HG03521 (cell line): ENCODE measurements at regions not wholly inside any gene's neighbourhood (a gene's known extent, or its start where the extent isn't known, plus 50 kb on each side); places are given as distances from the start of the nearest gene placed in this dataset.
"Not testable (repeated sequence)": the region's sequence is repeated elsewhere in the genome, so short reads cannot be mapped to it uniquely, and the experiment has no call there.

Source experiments
- ATAC-seq: cut with Tn5 transposase; IDR thresholded peaks from one replicate; pipeline ENCODE4 v1.9.1; 2021; ENCODE audit warnings: mild to moderate bottlenecking, moderate library complexity; ENCODE audit not compliant: unreplicated experiment

DNA sequence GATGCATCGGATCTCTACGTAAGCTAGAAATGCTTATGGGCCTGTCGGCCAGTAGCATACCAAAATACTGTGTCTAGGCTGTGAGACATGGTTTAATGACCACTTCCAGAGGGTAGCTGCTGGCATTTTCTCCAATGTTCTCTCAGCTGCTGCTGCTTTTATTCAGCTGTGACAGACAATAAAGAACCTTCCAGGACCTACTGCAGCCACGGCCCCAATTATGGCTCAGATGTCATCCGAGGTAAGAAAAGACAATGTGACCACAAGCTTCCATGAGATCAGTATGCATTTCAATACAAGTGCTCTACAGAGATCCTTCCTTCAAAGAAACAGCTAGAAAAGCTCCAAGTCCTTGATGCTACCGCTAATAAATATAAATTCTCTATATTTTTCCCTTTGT lies 256.2 kb downstream of the SDHAF3 start:
- no peak for ATAC-seq

DNA sequence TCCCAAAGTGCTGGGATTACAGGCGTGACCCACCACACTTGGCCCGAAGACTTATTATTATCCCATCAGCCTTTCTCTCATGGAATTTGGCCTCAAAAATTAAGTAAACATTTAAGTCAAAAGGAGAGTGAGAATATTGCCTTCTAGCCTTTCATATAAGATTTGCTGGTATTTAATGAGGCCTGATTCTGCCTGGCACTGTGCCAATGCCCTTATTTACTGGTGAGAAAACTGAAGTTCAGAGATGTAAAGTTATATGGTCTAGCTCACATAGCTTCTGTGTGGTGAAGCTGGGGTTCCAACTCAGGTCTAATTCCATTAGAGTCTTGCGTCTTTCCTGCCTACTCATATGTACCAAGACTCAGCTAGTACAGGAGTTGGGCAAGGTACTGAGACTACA lies 260.2 kb downstream of the SDHAF3 start:
- ATAC-seq = no peak

- no peak for ATAC-seq
These were observed 264.5 kb downstream of the SDHAF3 start for GRCh38 chr7:97381815-97382554.

DNA sequence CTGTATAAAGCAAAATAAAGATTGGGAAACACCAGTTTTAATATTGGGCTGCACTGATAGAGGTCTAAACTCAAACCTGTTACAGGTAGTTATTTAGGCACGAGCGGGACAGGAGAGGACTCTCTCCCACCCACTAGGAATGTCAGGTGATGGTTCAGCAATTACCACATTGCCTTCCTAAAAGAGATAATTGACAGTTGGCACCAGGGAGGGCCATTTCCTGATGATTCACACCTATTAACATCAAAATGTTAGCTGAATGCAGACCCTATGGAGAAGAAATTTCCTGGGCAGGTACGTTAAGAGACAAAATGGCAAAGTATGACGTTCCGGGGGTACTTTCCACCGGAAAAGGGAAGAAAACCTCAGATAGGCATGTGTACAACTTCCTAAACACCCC lies 272.6 kb downstream of the SDHAF3 start:
- no peak for ATAC-seq

GRCh38 chr7:97390915-97391593 lies 273.6 kb downstream of the SDHAF3 start:
- no peak for ATAC-seq

DNA sequence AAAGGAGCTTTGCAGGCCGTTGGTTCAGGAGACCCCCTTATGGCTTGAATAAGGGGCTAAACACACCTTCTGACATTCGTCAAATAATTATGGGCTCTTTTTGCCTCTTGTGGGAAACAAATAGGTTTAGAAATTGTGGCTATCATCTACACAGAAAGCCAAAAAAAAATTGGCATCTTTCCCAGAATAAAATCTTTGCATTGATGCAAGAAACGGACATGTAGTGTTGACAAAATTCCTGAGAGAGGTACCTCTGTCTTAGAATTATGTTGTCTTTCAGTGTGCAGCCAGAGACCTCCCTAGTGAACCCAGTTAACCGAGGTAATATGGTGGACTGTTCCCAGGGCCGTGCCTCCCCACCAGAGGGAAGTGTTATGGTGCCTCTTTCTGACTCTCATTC lies 283.9 kb downstream of the SDHAF3 start:
- ATAC-seq = no peak

GRCh38 chr7:97405835-97406234 lies 288.3 kb downstream of the SDHAF3 start:
- no peak for ATAC-seq

GRCh38 chr7:97407106-97407505 lies 289.6 kb downstream of the SDHAF3 start:
- ATAC-seq = no peak

GRCh38 chr7:97409346-97409745 lies 291.8 kb downstream of the SDHAF3 start:
- ATAC-seq = no peak

- ATAC-seq = no peak
These were observed 300.8 kb downstream of the SDHAF3 start for GRCh38 chr7:97418312-97418711.

DNA sequence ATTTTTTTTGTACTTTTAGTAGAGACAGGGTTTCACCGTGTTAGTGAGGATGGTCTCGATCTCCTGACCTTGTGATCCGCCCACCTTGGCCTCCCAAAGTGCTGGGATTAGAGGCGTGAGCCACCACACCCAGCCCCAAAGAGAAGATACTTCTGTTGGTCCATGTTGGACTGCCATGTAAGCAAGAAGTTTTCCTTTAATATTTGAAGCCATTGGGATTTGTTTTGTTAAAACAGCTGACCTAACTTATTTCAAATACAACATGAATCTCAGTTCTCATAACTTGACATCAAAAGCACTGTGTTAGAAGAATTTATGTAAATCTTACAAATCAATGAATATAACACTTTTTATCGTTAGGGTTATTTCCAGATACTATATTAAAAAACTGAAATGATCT lies 302.4 kb downstream of the SDHAF3 start:
- no peak for ATAC-seq

- no peak for ATAC-seq
These were observed 303.9 kb downstream of the SDHAF3 start for GRCh38 chr7:97421307-97421930.

DNA sequence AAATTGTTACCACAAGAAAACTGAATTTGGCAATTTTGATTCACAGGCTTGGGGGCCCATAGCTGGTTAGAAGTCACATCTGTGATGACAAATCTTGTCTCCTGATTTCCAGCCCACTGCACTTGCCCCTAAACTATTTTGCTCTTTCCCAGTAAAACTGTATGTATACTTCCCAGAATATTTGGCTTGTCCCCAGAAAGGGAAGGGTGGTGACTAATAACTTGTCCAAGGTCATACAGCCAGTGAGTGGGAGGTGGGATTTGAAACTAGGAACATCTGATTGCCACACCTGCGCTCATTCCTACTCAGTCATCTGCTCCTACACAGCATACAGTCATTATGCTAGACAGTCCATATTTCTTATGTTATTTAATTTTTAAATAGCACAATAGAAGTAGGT lies 304.5 kb downstream of the SDHAF3 start:
- ATAC-seq = no peak

DNA sequence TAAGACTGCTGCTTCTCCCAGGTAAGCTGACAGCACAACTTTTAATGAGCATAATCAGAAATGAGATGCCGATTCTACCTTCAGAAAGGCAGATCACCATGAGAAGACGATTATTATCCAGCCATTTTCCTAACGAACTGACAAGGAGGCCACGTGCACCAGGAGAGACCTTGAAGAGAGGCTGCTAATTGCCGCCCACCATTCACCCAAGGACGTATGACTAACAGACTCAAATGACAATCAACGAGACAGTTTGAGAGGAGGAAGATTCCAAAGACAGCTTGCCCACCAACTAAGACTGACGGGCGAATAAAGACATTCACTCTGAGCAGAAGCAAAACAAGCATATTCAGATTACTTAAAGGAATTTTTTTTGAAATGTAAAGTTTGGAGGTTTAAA lies 301.9 kb upstream of the TAC1 start:
- no peak for ATAC-seq

DNA sequence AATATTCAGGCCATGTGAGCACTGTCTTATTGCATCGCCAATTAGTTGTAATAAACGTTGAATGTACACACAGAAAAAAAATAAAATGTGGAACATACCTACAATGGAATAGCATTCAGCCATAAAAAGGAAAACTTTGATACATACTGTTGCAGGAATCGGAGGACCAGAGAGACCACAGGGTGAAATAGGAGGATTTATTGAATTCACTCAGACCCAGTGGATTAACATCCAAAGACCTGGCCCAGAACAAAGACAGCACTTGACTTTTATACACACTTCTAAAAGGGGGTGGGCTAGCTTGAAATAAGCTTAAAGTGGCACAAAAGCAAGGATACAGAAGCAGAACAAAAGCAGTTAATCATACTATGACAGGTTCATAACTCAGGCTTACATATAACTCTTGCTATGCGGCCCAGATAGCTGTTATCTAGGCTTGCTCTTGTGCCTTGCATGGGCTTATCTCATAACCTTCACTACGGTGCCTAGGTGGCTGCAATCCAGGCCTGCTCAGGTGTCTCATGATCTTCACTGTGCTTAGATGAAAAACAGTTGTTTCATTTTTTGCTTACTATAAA lies 292.2 kb upstream of the TAC1 start:
- ATAC-seq = no peak

DNA sequence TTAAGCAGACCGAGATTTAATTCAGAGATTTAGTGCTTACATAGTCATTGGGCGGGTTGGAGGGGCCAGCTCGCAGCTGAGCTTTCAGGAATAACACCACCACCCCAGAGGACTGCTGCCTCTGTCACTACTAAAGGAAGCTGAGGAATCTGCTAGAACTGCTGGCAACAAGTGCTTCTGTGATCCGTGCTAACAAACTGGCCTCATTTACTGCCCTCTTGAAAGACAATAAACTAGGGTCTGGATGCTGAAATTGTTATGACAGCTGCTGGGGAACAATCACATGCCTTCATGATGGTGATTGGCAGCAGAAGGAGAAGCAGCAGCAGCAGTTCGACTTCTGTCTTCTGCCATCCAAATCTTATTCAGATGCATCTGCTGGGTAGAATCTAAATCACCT lies 285.5 kb upstream of the TAC1 start:
- ATAC-seq = no peak

- ATAC-seq = not testable (repeated sequence)
These were observed 282.4 kb upstream of the TAC1 start for GRCh38 chr7:97449448-97449847.

DNA sequence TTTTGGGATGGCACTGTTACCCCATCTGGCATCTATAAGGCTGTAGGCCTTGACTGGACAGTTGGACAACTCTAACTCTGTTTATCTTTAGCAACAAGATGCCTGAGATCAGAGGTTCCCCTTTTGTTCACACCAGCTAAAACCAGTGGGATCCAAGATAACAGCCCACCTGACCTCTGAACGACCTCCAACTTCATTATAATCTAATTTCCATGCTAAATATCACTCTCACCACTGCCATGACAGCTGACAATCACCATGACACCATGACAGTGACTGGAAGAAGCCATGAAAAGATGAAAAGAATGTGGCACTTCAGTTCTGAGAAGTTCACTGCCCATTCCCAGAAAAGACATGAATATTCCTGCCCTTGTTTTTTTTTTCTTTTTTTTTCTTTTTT lies 281.4 kb upstream of the TAC1 start:
- ATAC-seq = no peak

- ATAC-seq = no peak
These were observed 277.2 kb upstream of the TAC1 start for GRCh38 chr7:97454636-97455035.

DNA sequence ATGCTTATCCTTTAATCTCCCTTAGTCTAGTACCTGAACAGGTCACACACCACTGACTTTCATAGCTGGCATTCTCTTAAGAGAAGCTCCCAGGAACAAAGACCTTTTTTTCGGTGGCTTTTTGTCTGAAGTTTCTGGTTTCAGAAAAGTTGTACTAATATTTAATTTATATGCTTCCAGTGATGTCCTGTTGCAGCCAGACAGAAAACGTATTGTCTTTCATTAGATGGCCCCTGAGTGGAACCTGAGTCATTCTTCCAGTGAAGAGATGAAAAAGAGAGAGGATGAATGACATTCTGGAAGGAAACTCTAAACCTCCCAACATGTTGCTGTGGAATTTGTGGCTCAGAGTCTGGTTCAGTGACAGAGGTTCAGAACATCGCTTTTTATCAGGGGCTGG lies 274.8 kb upstream of the TAC1 start:
- no peak for ATAC-seq

GRCh38 chr7:97460433-97460832 lies 271.5 kb upstream of the TAC1 start:
- ATAC-seq = no peak

GRCh38 chr7:97461596-97461995 lies 270.3 kb upstream of the TAC1 start:
- ATAC-seq = no peak
